NCI-H1417 (cell line): ENCODE measurements at regions not wholly inside any gene's neighbourhood (a gene's known extent, or its start where the extent isn't known, plus 50 kb on each side); places are given as distances from the start of the nearest gene placed in this dataset.
"Not testable (repeated sequence)": the region's sequence is repeated elsewhere in the genome, so short reads cannot be mapped to it uniquely, and the experiment has no call there.

Experiments used
- DNase-seq, 3 experiments: peaks; one replicate each; lab custom pipeline; 2025; lab: John Stamatoyannopoulos, UW

- DNase-seq = peak in 1 of 3 experiments; percentile 6
Measured at GRCh38 chr4:160485071-160485687, 1382.3 kb downstream of the RAPGEF2 start.

GRCh38 chr4:160492181-160492580 is 1389.3 kb downstream of the RAPGEF2 start:
- no peak for DNase-seq

- DNase-seq = no peak
Measured at GRCh38 chr4:160493206-160493605, 1390.3 kb downstream of the RAPGEF2 start.

GRCh38 chr4:160495356-160495755 is 1392.5 kb downstream of the RAPGEF2 start:
- no peak for DNase-seq

GRCh38 chr4:160498211-160498610 is 1395.3 kb downstream of the RAPGEF2 start:
- no peak for DNase-seq

DNA sequence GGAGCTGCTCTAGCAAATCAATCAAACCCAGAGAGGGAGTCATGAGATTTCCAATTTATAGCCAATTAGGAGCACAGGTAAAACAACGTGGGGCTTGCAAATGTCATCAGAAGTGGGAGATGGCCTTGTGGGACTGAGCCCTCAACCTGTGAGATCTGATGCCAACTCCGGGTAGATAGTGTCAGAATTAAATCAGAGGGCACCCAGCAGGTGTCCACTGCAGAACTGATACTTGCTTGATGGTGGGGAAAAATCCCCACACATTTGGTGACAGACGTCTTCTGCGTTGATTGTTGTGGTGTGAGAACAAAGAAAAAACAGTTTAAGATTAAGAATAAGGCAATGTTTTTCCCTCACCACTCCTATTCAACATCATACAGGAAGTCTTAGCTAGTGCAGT is 1402.8 kb downstream of the RAPGEF2 start:
- no peak for DNase-seq

GRCh38 chr4:160510928-160511327 is 1408.0 kb downstream of the RAPGEF2 start:
- no peak for DNase-seq

- no peak for DNase-seq
Measured at GRCh38 chr4:160514126-160514525, 1411.2 kb downstream of the RAPGEF2 start.

DNA sequence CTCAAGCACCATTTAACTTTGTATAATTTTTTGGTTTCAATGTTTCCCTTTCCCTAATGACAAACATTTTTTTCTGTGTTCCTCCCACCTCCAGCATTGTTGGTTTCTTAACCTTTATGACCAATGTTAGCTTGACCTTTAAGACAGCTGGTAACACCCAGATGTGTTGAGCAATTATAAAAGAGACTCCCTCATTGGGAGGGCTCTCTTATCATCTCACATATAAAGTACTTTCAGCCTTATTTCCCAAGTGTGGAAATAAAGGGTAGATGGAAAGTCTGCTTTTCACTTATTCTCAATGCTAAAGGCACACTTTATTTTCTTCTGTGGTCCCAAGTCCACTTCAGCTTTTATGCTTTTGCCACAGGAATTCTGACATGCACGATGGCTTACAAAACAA is 1420.4 kb downstream of the RAPGEF2 start:
- no peak for DNase-seq

DNA sequence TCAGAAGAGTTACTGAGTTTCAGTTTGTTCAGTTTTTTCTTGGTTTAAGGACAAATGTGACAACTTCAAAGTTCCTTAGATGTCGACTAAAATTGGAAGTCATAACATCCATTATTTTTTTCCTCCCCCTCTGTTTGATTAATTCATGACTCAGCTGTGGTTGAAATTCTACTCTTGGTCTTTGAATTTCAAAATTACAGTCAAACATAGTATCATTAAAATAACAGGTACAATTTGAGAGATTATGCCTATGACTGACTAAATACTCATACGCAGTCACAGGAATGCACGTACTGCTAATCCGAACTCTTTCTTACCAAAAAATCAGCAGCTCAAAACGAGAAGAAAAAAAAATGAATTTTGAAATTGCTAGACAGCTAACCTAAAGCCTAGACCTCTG is 1434.8 kb downstream of the RAPGEF2 start:
- no peak for DNase-seq

DNA sequence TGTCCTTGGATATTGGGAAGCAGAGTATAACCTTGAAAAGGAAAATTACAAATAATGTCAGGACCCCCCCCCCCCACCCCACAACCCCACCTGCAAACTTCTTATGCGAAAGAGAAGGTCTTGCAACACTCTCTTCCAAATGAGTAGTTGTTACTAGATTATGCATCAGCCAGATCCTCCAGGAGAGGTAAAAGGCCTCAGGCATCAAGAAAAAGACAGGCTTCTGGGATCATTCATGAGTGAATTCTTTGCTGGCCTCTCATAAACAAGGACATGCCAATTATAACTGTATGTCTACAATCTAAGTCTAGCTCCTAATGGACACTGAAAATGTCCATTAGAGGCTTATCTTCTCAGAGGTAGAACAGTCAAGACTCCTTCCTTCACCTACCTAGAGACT is 1443.3 kb downstream of the RAPGEF2 start:
- no peak for DNase-seq

GRCh38 chr4:160549951-160550519 is 1447.2 kb downstream of the RAPGEF2 start:
- DNase-seq = not testable (repeated sequence)

DNA sequence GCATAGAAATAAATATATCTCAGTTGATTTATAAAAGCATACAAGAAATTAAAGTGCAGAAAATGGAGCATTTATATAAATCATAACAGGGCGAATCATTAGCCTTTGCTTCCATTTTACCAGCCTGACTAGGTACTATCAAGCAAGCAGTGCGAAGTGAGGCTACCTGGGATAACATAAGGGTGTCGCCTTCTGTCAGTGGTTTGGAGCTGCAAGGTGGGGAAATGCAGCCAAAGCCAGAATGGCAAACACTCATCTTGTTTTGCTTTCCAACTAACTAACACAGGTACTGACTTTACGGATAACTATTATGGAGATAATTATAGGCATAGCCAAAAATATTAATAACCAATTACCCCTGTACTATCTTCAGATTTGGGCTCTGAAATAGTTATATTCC is 1459.8 kb downstream of the RAPGEF2 start:
- DNase-seq = no peak

DNA sequence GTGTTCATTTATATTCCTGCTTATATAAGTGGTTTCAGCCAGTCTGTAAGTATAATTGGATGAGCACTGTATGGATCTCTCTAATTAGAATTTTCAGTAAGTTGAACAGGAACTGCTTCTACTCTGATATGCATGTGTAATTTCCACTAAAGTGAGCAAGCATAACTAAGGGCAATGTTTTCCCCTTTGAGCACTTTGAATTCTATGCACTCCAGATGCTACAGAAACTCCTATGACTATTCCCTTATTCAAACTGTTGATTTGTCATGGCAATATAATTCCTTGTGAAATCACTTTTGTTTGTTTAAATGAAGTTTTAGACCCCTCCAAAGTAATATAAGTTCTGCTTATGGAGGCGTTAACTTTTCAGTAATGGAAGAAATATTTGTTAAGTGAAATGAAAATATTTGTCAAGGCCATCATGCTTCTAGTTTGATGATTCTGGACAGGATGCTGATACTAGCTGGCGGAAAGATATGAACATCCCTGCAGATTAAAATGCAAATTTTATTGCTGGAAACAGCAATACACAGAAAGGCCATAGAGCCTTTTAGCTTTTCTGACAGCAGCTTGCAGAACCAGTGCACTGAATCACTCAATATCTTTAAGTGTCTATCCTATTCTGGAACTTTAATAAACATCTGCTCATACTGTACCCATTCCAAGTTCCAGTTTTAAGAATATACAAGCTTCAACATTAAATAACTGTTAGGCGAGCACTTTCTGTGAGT is 1460.8 kb downstream of the RAPGEF2 start:
- no peak for DNase-seq

- DNase-seq = no peak
Measured at GRCh38 chr4:160567634-160568033, 1464.8 kb downstream of the RAPGEF2 start.

DNA sequence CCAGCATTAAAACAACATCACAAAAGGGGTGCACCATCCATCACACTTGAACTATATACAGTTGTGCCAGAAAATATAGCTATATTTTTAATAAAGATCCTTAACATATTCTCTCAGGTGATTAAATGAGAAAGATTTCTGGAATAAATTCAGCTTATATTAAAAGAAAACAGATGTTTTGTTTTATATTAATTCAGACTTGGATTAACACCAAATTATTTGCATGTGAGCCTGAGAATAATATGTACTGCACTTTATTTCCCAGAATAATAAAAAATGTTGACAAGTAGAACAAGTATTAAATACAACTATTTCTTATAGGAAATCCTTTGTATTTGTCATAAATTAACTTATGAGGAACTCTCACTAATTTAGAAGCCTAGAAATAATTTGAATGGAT is 1467.4 kb downstream of the RAPGEF2 start:
- DNase-seq = no peak

DNA sequence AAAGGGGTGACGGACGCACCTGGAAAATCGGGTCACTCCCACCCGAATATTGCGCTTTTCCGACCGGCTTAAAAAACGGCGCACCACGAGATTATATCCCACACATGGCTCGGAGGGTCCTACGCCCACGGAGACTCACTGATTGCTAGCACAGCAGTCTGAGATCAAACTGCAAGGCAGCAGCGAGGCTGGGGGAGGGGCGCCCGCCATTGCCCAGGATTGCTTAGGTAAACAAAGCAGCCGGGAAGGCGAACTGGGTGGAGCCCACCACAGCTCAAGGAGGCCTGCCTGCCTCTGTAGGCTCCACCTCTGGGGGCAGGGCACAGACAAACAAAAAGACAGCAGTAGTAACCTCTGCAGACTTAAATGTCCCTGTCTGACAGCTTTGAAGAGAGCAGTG is 1471.4 kb downstream of the RAPGEF2 start:
- not testable (repeated sequence) for DNase-seq

DNA sequence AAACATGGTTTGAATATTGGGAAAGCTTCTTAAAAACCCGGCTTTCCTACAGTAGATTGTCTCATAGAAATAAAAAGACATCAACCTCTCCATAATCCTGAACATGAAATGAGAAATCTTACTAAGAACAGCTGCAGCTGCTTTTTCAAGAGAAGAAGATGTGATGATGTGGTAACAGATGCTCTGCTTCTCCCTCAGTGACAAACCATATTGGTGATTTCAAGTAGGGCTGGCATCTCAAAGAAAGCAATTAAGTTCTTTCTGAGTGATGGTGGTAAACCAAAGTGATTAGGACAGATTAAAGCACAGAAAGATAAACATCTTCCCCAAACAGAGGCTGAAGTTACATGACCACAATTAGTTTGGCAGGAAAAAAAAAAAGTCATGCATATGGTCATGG is 1477.7 kb downstream of the RAPGEF2 start:
- DNase-seq = no peak

GRCh38 chr4:160592258-160592657 is 1489.4 kb downstream of the RAPGEF2 start:
- DNase-seq = no peak

DNA sequence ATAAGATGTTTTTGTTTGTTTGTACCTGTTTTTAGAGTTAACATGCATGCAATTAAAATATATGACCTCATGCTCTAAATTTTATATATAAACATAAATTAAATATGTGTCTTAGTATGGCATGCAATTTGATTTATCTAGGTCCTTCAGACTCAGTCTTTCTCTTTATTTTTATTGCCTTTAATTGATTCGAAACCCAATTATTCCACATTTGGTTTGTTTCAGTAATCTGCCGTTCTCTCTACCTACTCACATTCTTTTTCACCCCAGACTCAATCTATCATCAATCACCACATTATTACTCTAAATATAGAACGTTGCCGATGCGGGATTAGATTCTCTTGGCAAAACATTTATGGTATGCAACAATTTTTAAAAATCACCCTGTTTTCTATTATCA is 1492.8 kb downstream of the RAPGEF2 start:
- DNase-seq = no peak

DNA sequence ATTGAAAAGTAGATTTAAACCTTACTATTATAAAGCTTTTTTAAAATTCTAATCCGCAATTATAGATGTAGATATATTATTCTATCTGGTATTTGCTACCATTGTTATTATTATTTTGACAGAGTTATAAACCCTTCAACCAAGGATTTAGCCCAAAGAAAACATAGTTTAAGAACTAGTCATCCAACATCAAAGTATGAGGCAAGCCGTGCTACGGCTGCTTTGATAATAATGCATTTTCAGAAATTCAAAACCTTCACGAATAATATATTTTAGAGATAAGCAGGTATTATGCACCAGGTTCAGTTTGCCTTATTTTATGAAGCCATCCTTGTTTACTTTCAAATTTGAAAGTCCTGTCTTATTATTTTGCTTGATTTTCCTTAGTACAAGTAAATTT is 1501.7 kb downstream of the RAPGEF2 start:
- no peak for DNase-seq

DNA sequence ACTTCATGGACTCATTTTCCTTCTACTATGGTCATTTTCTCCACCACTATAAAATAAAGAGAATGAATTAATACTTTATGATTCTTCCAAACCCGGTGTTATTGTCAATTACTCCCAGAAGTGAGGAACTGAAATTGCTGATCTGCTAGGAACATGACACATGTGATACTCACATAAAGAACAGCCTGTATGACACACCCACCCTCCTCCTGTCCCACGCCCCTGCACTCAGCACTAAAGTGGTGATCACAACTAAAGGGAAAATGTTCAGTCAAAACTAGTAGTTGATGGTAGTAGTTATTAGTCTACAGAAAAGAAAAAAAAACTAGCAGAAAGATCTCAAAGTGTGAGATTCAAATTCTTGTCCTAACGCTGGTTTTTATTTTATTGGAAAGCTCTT is 1508.3 kb downstream of the RAPGEF2 start:
- no peak for DNase-seq

DNA sequence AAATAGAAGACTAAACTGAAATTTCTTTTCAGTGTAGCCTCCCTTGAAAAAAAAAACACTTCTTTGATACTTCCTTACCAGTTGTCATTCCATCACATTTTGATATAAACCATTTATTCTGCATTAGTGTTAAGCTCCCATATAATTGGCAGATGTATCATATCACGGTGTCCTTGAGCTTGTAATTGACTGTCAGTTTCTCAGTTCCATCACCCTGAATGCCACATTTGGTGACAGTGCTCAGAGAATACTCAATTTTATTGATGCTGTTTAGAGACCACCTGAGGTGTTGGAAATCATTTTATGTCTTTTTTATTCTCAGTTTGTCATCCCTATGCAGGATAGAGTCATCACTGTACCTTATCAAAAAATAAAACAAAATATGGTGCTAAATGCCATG is 1528.2 kb downstream of the RAPGEF2 start:
- DNase-seq = no peak

DNA sequence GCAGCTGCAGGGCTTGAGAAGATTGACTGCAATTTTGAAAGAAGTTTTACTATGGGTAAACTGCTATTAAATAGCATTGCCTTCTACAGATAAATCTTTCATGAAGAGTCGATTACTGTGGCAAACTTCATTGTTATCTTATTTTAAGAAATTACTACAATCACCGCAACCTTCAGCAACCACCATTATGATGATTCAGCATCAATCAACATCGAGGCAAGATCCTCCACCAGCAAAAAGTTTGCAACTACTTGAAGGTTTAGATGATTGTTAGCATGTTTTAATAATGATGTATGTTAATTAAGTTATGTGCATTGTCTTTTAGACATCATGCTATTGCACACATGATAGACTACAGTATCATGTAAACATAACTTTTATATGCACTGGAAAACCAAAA is 1511.0 kb downstream of the FSTL5 start:
- no peak for DNase-seq
